Tibial nerve (tissue), 3 donors: ENCODE measurements at regions not wholly inside any gene's neighbourhood (a gene's known extent, or its start where the extent isn't known, plus 50 kb on each side); places are given as distances from the start of the nearest gene placed in this dataset.

ENCODE experiments used
- CTCF ChIP-seq, 5 experiments: fragments of 200-600 bp in 3 of 5; fragments of 450-650 bp in 2 of 5; sonication (generic) in 3 of 5; IDR thresholded peaks; one replicate each; pipeline ENCODE4 v1.5.1; 2016 to 2019; ENCODE audit warnings: antibody characterized with exemption in 5 of 5, mild to moderate bottlenecking in 3 of 5, moderate library complexity in 2 of 5
- POLR2A ChIP-seq, 2 donors: fragments of 450-650 bp; IDR thresholded peaks; one replicate each; pipeline ENCODE4 v1.6.1; 2017; ENCODE audit warnings: antibody characterized with exemption in 2 of 2, mild to moderate bottlenecking in 2 of 2, moderate library complexity in 2 of 2

GRCh38 chr4:187128222-187128621, 404.6 kb upstream of the FAT1 start:
- no peak for TF ChIP-seq CTCF (IDR thresholded peaks at IDR 0.05)
- TF ChIP-seq POLR2A (IDR thresholded peaks at IDR 0.05): no peak
